GM21825 (cell line): ENCODE measurements at regions not wholly inside any gene's neighbourhood (a gene's known extent, or its start where the extent isn't known, plus 50 kb on each side); places are given as distances from the start of the nearest gene placed in this dataset.
"Not testable (repeated sequence)": the region's sequence is repeated elsewhere in the genome, so short reads cannot be mapped to it uniquely, and the experiment has no call there.

Source experiments
- ATAC-seq: cut with Tn5 transposase; IDR thresholded peaks from one replicate; pipeline ENCODE4 v1.9.1; 2021; ENCODE audit warnings: mild to moderate bottlenecking, moderate library complexity; ENCODE audit not compliant: unreplicated experiment

DNA sequence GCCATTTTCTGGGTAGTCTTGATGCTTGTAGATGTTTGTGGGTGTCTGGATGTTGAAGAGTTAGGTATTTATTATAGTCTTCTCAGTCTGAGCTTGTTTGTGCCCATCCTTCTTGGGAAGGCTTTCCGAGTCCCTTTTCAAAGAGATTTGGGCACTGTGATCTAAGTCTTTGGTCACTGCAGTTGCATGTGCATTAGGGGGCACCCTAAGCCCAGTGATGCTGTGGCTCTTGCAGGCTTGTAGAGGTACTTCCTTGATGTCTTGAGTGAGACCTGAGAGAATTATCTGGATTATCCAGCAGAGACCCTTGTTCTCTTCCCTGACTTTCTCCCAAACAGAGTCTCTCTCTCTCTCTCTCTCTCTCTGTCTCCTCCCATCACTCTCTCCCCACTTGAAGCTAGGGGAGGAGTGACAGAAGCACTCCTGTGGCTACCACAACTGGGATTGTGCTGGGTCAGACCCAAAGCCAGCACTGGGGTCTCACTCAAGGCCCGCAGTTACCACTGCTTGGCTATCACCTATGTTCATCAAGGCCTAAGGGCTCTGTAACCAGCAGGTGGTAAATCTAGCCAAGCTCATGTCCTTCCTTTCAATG is 68.5 kb downstream of the TMCO5A start:
- ATAC-seq: no peak

DNA sequence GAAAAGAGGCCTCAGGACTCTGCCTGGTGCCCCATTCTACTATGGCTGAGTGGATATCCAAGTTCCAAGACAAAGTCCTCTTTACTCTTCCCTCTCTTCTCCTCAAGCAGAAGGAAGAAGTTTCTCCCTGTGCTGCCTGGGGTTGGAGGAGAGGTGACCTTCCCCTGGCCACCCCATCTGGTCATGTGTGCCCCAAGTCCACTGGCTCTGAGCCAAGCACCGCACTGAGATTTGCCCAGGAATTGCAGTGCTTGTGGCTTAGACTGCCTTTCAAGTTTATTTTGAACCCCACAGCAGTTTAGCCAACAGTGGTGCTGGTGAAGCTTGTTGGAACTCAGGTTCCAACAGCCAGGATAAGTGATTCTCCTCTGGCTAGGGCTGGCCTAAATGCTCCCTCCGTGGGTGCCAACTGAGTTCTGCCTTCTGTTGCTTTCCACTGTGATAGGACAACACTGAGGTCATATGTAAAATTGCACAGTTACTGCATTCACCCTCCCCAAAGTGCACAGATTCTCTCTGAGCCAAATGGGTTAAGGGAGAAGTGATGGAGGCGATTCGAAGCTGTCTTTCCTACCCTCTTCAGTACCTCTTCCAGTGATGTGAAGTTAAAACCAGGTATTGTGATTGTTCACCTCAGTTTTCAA is 69.9 kb downstream of the TMCO5A start:
- ATAC-seq: no peak

DNA sequence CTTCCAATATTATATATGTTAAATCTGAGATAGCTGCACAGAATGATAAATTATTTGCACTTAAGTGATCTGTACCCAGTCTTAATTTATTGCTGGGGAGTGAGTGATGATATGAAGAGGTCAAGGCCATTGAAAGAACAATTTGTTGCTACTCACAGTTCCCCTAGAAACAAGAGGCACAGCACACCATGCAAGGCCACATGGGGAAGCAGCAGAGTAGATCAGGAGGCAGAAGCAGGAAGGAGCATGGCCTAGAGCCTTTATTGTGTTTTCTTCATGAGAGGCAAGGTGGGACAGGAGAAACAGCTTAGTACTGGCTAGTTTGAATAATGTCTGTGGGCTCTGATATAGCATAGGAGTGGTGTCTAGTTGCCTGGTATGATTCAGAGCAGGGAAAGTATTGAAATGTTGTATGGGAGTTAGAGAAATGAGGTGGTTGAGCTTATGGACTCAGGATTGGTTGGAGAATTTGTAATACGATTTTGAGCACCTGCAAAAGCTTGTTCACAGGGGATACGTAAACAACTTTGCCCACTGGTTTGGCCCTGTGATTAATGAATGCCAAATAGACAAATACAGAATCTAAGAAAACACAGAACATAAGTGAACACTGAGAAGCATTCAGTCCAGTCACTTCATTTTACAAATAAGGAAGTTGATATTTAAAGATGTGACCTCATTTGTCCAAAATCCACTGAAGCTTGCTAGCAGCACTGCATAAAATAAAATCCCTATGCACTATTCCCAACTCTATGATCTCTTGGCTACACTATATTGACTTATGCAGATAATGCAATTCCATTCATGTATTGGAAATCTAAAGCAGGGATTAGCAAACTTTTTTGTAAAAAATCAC is 71.7 kb downstream of the TMCO5A start:
- ATAC-seq: no peak

DNA sequence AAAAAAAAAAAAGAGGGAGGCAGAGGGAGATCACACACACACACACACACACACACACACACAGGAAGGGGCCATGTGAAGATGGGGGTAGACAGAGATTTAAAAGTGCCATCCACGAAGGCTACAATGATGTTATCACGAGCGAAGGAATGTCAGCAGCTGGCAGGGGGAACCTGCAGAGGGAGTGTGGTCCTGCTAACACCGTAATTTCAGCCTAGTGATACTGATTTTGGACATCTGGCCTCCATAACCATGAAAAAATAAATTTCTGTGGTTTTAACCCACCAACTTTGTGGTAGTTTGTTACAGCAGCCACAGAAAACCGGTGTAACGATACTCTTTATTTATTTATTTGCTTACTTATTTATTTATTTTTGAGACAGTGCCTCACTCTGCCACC is 76.0 kb downstream of the TMCO5A start:
- no peak for ATAC-seq

DNA sequence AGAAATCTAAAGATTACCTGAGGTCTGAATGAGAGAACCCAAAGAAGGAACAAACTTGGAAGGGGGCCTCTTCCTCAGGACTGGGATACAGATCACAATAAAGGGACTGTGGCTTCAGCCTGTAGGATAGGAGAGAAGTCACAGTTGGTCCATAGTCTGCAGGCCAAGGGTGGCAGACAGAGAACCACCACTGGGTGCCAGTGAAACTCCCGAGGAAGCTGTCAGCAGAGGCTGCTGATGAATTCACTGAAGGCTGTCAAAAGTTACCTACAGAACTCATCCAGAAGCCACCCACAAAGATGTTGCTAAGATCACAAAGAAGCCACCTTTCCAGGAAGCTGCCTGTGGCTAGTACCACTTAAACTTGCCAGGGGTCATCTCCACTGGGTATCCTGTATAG is 78.5 kb downstream of the TMCO5A start:
- no peak for ATAC-seq

DNA sequence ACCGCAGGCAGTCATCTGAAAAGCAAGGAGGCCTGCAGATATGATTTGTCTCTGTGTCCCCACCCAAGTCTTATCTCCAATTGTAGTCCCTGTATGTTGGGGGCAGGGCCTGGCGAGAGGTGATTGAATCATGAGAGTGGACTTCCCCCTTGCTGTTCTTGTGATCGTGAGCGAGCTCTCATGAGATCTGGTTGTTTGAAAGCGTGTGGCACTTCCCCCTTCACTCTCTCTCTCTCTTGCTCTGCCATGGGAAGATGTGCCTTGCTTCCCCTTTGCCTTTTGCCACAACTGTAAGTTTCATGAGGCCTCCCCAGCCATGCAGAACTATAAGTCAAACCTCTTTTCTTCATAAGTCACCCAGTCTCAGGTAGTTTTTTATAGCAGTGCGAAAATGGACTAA is 83.3 kb downstream of the TMCO5A start:
- ATAC-seq: no peak

DNA sequence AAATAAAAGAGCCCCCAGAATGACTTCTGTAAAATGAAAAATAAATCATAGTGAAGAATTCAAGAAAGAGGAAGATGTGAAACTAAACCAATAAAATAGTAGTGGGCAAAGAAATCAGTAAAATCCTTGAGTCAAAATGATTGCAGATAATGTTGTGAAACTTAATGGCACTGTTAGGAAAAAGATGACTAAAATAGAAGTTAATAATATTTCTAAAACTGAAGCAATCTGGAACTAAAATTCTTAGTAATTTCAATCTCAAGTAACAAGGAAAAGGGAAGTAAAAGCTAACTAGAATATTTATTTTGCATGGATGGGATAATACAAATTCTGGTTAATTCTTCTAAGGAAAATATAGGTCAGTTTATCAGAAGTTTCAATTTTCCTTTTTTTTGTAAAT is 84.6 kb downstream of the TMCO5A start:
- no peak for ATAC-seq

DNA sequence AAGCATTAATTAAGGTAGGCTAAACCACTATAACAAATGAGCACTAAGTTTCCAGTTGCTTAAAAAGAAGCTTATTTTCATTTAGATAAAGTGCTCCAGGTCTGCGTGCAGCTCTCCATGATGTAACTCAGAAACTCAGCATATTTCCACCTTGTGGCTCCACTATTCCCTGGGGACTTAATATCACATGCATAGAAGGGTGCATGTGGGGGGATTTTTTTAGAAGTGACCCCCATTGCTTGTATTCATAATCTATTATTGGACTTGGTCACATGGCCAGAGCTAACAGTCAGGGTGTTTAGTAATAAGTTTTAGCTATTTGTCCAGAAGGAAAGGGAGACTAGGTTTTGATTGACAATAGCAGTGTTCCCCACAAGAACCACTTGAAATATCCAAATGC is 86.8 kb downstream of the TMCO5A start:
- ATAC-seq: no peak

DNA sequence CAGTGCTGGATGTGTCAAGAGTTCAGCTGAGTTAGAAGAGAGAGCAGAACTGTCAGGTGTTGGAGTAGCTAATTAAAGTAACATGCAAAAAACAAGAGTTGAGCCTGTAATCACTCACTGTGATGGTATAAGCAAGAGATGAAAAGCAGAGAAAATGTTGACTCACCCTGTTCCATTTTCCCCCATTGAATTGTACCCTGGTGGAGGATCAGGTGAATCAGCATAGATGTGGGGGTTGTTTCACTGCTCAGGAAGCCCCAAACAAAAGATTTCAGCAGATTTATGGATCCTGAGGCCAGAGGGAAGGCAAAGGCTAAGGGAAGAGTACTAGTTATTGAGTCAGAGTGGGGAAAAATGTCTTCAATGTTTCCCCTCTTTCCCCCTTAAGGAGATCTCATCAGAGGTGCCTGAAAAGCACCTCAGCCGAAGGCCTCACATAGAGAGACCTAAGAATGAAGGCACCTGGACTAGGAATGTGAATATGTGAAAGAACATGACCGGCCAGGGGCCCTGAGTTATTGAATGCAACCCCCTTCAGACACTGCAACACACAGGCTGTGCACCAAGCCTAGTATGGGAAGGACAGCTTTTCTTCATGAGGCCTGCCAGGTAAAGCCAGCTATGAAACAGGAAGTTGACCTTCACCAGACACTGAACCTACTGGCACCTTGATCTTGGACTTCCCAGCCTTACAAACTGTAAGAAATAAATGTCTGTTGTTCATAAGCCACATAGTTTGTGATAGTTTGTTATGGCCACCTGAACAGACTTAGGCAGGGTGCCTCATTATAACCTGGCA is 90.1 kb downstream of the TMCO5A start:
- no peak for ATAC-seq

DNA sequence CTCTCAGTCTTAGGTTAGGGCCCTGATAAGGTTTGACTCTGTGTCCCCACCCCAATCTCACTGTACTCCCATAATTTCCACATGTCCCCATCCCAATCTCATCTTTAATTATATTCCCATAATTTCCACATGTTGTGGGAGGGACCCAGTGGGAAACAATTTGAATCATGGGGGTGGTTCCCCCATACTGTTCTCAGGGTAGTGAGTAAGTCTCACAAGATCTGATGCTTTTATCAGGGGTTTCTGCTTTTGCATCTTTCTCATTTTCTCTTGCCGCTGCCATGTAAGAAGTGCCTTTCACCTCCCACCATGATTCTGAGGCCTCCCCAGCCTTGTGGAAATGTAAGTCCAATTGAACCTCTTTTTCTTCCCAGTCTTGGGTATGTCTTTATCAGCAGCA is 91.2 kb downstream of the TMCO5A start:
- not testable (repeated sequence) for ATAC-seq

DNA sequence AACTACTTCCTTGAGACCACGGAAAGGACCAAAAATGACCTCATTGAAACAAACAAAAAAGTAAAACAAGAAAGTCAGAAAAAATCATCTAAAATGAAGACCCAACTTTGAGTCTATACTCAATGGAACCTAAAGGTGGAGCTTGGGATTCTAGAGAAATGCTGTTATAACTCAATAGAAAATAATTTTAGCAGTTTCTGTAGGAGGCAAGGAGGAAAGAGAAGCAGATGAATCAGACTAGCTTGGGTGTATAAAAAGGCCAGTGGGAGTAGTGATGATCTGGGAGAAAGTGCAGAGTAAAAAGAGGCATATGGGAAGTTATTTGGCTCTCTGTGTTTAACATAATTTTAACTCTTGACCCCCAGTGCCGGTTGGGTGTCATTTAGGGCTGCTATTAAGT is 94.4 kb downstream of the TMCO5A start:
- ATAC-seq: no peak

DNA sequence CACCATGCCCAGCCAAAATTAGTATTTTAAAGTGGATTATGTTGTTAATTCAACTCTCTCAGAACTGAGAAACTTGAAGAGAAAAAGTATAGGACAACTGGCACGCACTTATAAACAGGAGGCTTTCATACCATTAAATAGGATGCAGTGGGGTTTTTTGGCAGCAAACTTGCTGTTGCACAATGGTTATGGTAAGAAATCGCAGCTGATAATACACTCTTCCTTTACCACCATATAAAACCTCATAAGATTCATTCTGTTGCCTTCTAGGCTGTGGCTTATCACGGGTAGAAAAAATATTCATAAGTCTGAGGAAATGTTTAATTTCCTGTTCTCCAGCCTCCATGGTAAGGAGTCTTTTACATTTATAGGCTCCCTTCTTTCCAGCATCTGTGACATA is 95.3 kb downstream of the TMCO5A start:
- ATAC-seq: no peak

DNA sequence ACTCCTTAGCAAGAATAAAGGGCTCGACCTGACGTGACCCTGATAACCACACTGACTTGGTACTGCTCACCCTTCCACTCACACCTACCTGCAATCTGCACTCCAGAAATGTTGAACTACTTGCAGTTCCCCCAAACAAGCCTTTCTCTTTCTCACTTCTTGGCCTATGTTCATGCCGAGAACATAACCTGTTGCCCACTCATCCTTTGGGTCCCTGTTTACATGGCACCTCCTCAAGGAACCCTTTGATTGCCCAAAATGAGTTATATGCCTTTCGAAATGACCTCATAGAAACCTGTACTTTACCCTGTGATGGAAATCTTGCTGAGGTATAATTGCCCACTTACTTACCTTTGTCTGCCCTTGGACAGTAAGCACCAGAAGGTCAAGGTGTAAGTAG is 96.2 kb downstream of the TMCO5A start:
- ATAC-seq: no peak

DNA sequence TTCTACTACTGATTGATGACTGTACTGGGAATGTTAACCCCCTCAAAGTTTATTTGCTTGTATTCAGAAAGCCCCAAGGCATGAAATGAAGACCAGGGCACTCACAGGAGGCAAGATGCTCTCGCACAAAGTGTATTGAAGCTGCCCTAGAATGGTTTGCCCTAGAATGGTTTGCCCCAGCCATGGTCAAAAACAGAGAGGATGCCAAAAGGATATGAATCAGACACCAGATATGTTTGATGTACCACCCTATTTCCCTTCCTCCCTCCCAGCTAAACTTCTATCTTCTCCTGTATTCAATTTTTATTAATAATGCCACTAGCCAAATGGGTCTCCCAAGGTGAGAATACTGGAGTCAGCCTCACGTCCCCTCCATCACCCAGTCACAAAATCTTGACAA is 101.3 kb downstream of the TMCO5A start:
- ATAC-seq: no peak

DNA sequence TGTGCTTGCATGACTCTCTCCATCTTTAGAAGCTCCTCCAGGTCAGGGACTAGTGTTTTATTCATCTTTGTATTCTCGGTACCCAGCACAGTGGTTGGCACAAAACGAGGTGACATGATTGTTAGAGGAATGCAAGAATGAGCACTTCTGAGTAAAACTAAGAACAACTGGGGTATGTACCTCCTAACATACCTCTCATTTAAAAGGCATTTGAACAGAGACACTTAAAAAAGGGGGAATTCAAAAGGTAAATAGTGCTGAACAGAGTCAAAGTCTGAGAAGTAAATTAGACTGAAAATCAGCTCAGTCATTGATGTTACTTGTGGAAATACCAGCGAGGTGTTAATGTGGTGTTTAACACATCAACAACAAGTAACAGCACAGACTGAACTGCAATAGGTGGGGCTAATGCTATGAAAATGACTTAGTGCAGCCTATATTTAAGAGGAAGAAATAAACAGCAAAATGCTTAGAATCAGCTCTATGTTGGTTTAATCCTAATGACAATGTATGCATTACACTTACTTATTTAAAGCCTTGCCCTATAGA is 102.4 kb downstream of the TMCO5A start:
- no peak for ATAC-seq

DNA sequence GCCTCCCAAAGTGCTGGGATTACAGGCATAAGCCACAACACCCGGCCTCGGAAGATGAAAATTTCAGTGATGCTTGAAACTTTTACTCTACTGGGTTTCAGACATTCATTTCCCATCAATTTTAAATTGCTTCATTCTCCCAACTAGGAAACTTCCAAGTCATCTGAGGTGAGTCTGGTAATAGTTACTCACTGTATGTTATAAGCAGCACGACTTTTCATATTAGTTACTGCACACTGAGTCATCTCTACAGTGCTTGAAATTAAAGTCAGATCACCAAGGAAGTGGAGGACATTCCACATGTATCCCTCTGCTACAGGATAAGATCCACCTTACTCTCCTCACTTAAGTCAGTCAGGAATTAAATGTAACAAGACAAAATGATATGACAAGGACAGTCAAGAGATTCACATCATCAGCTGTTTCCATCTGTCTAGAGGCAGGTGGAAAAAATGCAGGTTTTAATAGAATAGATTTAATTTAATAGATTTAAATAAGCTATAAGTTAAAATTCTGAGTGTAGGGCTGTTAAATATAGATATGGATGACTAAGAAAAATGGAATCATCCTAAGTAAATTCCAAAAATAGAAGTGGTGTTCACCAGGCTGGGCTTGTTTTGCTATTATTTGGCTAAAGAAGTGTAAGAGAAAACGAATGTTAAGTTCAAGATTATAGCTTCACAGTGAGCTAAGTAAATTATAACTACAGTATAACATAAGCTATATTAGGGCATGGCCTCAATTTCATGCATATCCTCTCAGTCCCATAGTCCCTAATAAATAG is 104.4 kb downstream of the TMCO5A start:
- no peak for ATAC-seq

DNA sequence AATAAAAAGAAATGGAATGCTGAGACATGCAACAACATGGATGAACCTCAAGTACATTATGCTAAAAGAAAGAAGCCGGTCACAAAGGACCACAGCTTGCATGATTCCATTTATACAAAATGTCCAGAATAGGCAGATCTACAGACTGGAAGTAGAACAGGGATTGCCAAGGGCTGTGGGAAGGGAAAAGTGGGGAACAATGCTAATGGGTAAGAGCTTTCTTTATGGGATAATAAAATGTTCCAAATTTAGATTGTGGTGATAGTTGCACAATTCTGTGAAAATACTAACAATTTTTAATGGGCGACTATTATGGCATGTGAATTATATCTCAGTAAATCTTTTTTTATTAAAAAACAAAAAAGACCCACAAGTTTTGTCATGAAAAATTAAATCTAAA is 106.2 kb downstream of the TMCO5A start:
- ATAC-seq: no peak

DNA sequence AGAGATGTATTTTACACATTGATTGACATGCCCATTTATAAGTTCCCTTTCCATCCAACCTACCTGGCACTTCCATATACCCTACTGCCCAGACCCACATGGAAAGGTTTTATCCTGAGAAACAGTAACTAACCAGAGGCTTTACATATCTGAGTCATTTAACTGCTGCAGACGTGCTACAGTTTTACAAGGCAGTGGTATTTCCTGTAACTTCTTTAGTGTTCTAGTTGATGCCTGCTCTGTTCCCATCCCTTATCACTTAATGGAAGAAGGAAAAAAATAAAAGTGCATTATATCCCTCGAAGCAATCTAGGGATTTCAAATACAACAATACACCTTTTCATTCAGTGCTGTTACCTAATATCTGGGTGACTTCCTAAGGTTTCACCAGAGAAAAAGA is 107.1 kb downstream of the TMCO5A start:
- no peak for ATAC-seq

DNA sequence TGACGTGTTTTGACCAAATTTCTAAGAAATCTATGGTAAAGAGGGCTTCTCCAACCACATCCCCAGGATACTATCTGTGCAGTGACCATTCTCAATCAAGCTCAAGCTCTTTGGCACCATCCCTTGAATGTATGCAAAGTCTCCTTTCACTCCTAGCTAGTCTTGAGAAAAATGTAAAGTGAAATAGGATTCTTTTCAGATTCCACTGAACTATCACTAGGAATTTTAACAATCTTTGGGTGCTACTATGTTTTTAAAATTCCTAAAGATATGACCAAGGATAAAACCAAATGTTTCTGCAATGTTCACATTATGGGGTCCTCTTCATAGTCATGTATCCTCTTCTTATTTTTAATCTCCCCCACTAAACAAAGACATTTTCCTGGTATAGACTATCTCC is 107.8 kb downstream of the TMCO5A start:
- no peak for ATAC-seq

DNA sequence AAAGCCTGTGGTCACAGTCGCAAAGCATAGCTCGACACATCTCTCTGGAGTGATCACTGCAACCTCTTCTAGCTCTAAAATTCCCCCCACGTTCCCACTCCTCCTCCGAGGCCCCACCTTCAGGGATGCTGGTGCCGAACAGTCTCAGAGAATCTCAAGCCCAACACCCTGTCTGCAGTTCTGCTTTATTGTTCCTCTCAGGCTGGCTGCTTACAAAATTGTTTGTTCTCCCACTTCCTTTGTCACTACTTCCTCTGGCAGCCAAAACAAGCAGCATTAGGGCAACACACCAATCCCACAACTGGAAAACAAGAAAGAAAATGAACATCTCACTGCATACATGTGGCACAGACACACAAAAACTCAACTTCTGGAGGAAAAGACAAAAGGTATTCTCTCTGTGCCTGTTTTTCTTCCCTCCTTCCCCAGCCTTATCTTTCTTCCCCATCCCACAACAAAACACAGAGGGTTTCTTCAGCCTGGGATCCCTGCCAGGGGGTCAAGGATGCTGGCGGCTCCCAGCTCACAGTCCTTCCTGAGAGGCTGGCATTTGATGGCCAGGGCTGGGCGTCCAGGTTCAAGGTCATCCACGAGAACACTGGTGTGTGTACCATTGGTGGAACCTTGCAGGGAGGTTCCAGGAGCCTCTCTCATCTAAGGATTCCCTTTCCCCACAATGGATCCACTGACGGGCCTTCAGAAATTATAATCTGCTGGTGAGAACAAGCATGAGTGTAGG is 108.4 kb downstream of the TMCO5A start:
- no peak for ATAC-seq
